HepG2 (cell line): ENCODE measurements at regions not wholly inside any gene's neighbourhood (a gene's known extent, or its start where the extent isn't known, plus 50 kb on each side); places are given as distances from the start of the nearest gene placed in this dataset.

Source experiments
- ATAC-seq: fragments of 200-7000 bp; cut with Tn5 transposase; 3 replicates; pipeline ENCODE4 v1.9.1; 2020; ENCODE audit warnings: mild to moderate bottlenecking, moderate library complexity
- BruUV-seq: library from RNA; stranded (reverse); fragments of 400-500 nt; replicated peaks from 2 replicates; lab custom pipeline; 2021; lab: Mats Ljungman, UMichigan
- CTCF ChIA-PET: fragments of 300-600 bp; formaldehyde crosslinking; extraction: SDS; loops from one replicate; lab custom pipeline; 2021; ENCODE audit warnings: low total read pairs, inconsistent platforms, low intra/inter-chr PET ratio; lab: Yijun Ruan, JAX
- POLR2A ChIA-PET: fragments of 350-600 bp; sonication (Branson Sonifier 250); formaldehyde crosslinking; loops from one replicate; lab custom pipeline; 2020; ENCODE audit warnings: antibody characterized with exemption, inconsistent platforms; lab: Yijun Ruan, JAX
- DNase-seq: peaks from one replicate; pipeline ENCODE4 v3.0.0-alpha.2; 2015; ENCODE audit warnings: low spot score
- FAIRE-seq: peaks from 3 replicates; lab custom pipeline; 2011; peaks lifted over from hg19 to GRCh38; lab: Jason Lieb, UNC
- H2AFZ ChIP-seq: one replicate; pipeline ENCODE4 v1.6.1; 2011; ENCODE audit warnings: low read length, inconsistent platforms
- H3K27ac ChIP-seq: fragments of 300-600 bp; 3 replicates; pipeline ENCODE4 v1.8.0; 2011; ENCODE audit warnings: mixed run types, mild to moderate bottlenecking, mixed read lengths, low read length, inconsistent platforms; ENCODE audit not compliant: insufficient read depth; ENCODE audit errors: extremely low read length
- H3K27me3 ChIP-seq, 2 experiments: fragments of 200-600 bp in 1 of 2; 2 replicates in 1 of 2; 3 replicates in 1 of 2; pipeline versions ENCODE4 v1.6.0 to v1.8.0; 2011; ENCODE audit warnings: low read length in 2 of 2, mild to moderate bottlenecking in 2 of 2, moderate library complexity in 2 of 2, inconsistent platforms in 1 of 2; ENCODE audit not compliant: insufficient read depth in 2 of 2, control insufficient read depth in 1 of 2
- H3K36me3 ChIP-seq, 2 experiments: fragments of 200-600 bp in 1 of 2; replicated peaks in 1 of 2; 2 replicates in 1 of 2; 3 replicates in 1 of 2; pipeline versions ENCODE4 v1.5.1 to v1.8.0; 2011; ENCODE audit warnings: low read length in 2 of 2, inconsistent platforms in 1 of 2; ENCODE audit not compliant: insufficient read depth in 2 of 2, control insufficient read depth in 1 of 2
- H3K4me1 ChIP-seq: 2 replicates; pipeline ENCODE4 v1.5.1; 2012; ENCODE audit warnings: low read length, inconsistent platforms; ENCODE audit not compliant: insufficient read depth
- H3K4me2 ChIP-seq: 2 replicates; pipeline ENCODE4 v1.6.0; 2011; ENCODE audit warnings: low read depth, low read length, inconsistent platforms
- H3K4me3 ChIP-seq, 3 experiments: fragments of 200-600 bp in 1 of 3; sonication (generic), shearing (Covaris generic) in 1 of 3; replicated peaks in 1 of 3; 2 replicates each; pipeline ENCODE4 v1.5.1; 2011 to 2016; ENCODE audit warnings: low read length in 3 of 3, inconsistent platforms in 2 of 3, low read depth in 2 of 3, mild to moderate bottlenecking in 2 of 3, control low read depth in 1 of 3, mixed read lengths in 1 of 3; ENCODE audit not compliant: insufficient read depth in 1 of 3
- H3K79me2 ChIP-seq: one replicate; pipeline ENCODE4 v1.6.1; 2011; ENCODE audit warnings: low read length, inconsistent platforms; ENCODE audit not compliant: insufficient read depth
- H3K9ac ChIP-seq: 2 replicates; pipeline ENCODE4 v1.6.0; 2011; ENCODE audit warnings: mild to moderate bottlenecking, low read depth, low read length, inconsistent platforms; ENCODE audit not compliant: insufficient read depth
- H3K9me3 ChIP-seq: 2 replicates; pipeline ENCODE4 v1.5.1; 2012; ENCODE audit warnings: mild to moderate bottlenecking, low read length
- H4K20me1 ChIP-seq: 2 replicates; pipeline ENCODE4 v1.6.0; 2011; ENCODE audit warnings: inconsistent platforms, mild to moderate bottlenecking, low read length, moderate library complexity; ENCODE audit not compliant: insufficient read depth
- KDM6A ChIP-seq: IDR thresholded peaks from 2 replicates; pipeline ENCODE4 v1.6.1; 2016; ENCODE audit warnings: low read depth
- MIER2 ChIP-seq: IDR thresholded peaks from 2 replicates; pipeline ENCODE4 v1.6.1; 2016; ENCODE audit warnings: missing biosample characterization, missing genetic modification reagents
- TMF1 ChIP-seq: sonication (generic); formaldehyde crosslinking; IDR thresholded peaks from 2 replicates; pipeline ENCODE4 v1.8.1; 2022; ENCODE audit warnings: low read depth, missing genetic modification reagents
- XBP1 ChIP-seq: sonication (generic); formaldehyde crosslinking; IDR thresholded peaks from 2 replicates; pipeline ENCODE4 v1.5.0; 2020; ENCODE audit warnings: missing genetic modification reagents
- ZNF446 ChIP-seq: sonication (generic); formaldehyde crosslinking; IDR thresholded peaks from 2 replicates; pipeline ENCODE4 v1.5.0; 2020; ENCODE audit warnings: mild to moderate bottlenecking, missing genetic modification reagents
- WGBS: methylation state at CpG from one replicate; pipeline ENCODE4 v1.1.6; 2017; ENCODE audit warnings: low lambda C conversion rate; 5-methylcytosine and 5-hydroxymethylcytosine counted together
- in situ Hi-C: cut with HindIII; loops from 2 replicates; pipeline ENCODE4 v1.10.0; 2017; ENCODE audit warnings: low pct_unique_long_range_greater_than_20kb; ENCODE audit not compliant: extremely low pct_ligation_motif_present
- intact Hi-C: fragments of 100-400 bp; cut with micrococcal nuclease; formaldehyde crosslinking; loops from one replicate; pipeline ENCODE4 v1.10.0; 2022; ENCODE audit not compliant: unreplicated experiment
- TF ChIP-seq, protein P1 (sequence below): sonication (generic); formaldehyde crosslinking; IDR thresholded peaks from 2 replicates; pipeline ENCODE4 v1.8.0; 2022; ENCODE audit warnings: missing genetic modification reagents, mild to moderate bottlenecking, borderline replicate concordance
- TF ChIP-seq, protein P2 (sequence below), 2 experiments: IDR thresholded peaks; 2 replicates each; pipeline ENCODE4 v1.6.1; 2011 to 2012; ENCODE audit warnings: low read length in 2 of 2, borderline replicate concordance in 1 of 2, low read depth in 1 of 2, mild to moderate bottlenecking in 1 of 2, moderate library complexity in 1 of 2

DNA sequence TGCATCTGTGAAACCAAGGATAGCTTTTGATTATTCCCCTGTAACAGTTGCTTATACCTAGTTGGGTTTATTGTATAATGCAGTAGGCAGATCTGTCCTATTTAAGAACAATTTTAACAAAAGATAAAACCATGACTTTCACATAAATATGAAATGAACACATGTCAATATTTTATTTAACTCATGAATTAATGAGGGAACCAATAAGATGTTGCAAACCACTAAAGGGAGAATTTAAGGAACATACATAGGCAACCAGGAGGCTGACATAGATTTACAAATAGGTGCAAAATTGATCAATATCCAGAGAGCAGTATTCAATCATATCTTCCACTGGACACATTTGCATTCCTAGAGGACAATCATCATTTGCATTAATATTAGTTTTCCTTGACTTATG is 280.0 kb upstream of the BRINP1 start (continued):
- TF ChIP-seq, protein P1, sequence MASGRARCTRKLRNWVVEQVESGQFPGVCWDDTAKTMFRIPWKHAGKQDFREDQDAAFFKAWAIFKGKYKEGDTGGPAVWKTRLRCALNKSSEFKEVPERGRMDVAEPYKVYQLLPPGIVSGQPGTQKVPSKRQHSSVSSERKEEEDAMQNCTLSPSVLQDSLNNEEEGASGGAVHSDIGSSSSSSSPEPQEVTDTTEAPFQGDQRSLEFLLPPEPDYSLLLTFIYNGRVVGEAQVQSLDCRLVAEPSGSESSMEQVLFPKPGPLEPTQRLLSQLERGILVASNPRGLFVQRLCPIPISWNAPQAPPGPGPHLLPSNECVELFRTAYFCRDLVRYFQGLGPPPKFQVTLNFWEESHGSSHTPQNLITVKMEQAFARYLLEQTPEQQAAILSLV (CRISPR knock-in tag): no peak
- no peak for TF ChIP-seq XBP1 (CRISPR knock-in tag)

DNA sequence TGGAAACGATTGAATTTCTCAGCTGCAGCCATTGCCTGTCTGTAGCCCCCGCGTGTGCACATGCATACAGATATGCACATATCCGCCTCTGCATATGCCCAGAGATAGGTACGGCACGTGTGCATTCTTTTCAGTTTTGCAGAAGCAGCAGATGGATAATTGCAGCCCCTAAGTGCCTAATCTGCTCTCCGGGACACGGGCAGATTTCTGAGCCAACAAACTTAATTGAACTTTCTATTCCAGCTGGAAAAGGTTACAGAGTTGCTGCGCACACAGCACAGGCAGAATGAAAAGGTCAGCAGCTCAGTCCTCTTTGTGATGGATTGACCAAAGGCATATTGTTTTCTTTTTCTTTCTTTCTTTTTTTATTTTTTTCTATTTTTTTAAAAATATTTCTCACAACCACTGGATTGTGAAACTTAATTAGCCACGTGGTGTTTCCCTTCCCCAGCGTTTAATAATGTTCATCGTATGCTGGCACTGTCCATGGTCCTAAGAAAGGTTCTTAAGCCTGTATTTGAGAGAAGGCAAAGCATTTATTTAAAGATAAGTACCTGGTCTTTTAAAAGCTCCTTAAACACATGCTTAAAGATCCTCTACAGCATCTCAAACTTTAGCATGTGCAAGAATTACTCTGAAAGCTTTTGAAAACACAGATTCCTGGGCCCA is 270.2 kb upstream of the BRINP1 start:
- CTCF ChIA-PET: no interaction called here
- no peak for ATAC-seq

More for the DNA sequence above, 270.2 kb upstream of the BRINP1 start:
- whole genome bisulfite sequencing: 27% methylated on average over 12 of the region's 12 CpGs
- FAIRE-seq: no peak
- Histone ChIP-seq H3K36me3 (no peaks in the 10 kb centered on the region), H3K79me2 (no peaks in the 10 kb centered on the region), H3K9ac (no peak overlapping the region), H3K27ac (no peak overlapping the region), H3K27me3 (no peaks in the 10 kb centered on the region), H2AFZ (no peak overlapping the region), H4K20me1 (no peaks in the 10 kb centered on the region), H3K4me2 (no peak overlapping the region), H3K4me1 (no peaks in the 10 kb centered on the region), H3K4me3 (no peak overlapping the region), H3K9me3 (no peaks in the 10 kb centered on the region)
- DNase-seq: no peak
- POLR2A ChIA-PET: no interaction called here
- BruUV-seq: no TSS peak
- in situ Hi-C loops (no loop called here), intact Hi-C loops (no loop called here)
- TF ChIP-seq ZNF446 (CRISPR knock-in tag) (no peak), KDM6A (no peak), TMF1 (no peak), MIER2 (CRISPR knock-in tag) (peak; percentile 86)
- TF ChIP-seq, protein P2, sequence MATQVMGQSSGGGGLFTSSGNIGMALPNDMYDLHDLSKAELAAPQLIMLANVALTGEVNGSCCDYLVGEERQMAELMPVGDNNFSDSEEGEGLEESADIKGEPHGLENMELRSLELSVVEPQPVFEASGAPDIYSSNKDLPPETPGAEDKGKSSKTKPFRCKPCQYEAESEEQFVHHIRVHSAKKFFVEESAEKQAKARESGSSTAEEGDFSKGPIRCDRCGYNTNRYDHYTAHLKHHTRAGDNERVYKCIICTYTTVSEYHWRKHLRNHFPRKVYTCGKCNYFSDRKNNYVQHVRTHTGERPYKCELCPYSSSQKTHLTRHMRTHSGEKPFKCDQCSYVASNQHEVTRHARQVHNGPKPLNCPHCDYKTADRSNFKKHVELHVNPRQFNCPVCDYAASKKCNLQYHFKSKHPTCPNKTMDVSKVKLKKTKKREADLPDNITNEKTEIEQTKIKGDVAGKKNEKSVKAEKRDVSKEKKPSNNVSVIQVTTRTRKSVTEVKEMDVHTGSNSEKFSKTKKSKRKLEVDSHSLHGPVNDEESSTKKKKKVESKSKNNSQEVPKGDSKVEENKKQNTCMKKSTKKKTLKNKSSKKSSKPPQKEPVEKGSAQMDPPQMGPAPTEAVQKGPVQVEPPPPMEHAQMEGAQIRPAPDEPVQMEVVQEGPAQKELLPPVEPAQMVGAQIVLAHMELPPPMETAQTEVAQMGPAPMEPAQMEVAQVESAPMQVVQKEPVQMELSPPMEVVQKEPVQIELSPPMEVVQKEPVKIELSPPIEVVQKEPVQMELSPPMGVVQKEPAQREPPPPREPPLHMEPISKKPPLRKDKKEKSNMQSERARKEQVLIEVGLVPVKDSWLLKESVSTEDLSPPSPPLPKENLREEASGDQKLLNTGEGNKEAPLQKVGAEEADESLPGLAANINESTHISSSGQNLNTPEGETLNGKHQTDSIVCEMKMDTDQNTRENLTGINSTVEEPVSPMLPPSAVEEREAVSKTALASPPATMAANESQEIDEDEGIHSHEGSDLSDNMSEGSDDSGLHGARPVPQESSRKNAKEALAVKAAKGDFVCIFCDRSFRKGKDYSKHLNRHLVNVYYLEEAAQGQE (IDR thresholded peaks at IDR 0.05; ENCODE audit: borderline replicate concordance in 1 of 2, low read depth in 1 of 2, low read length in 2 of 2): peak; percentile 26 to 92
